Hematopoietic multipotent progenitor cell treated with erythropoietin and hydrocortisone succinate and interleukin-3 and kit ligand, for 15 days (in vitro differentiated cells): ENCODE measurements at regions not wholly inside any gene's neighbourhood (a gene's known extent, or its start where the extent isn't known, plus 50 kb on each side); places are given as distances from the start of the nearest gene placed in this dataset.
"Not testable (repeated sequence)": the region's sequence is repeated elsewhere in the genome, so short reads cannot be mapped to it uniquely, and the experiment has no call there.

Experiments used
- DNase-seq: peaks from one replicate; pipeline ENCODE4 v3.0.0-alpha.2; 2015; ENCODE audit warnings: low spot score

DNA sequence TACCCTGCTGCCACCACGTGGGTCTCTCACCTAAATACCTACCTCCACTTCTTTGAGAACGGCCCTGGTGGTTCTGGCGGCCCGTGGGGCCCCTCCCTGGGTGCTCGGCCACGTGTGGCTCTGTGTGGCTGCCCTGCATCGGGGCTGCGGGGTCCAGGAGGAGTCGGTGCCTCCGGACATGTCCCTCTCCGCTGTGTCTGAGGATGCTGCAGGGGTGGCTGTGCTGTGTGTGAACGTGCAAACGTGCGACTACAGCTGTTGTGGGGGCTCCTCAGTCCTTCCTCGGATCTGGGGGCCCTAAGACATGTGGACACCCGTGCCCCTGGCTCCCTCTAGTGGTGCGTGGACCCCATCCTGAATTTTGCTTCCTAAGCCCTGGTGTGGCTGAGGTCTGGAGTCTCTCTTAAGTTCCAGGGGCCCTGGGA is 691.8 kb downstream of the QKI start:
- no peak for DNase-seq

GRCh38 chr6:164105705-164106104 is 691.2 kb downstream of the QKI start:
- DNase-seq, result no peak

GRCh38 chr6:164104432-164104831 is 689.9 kb downstream of the QKI start:
- no peak for DNase-seq

DNA sequence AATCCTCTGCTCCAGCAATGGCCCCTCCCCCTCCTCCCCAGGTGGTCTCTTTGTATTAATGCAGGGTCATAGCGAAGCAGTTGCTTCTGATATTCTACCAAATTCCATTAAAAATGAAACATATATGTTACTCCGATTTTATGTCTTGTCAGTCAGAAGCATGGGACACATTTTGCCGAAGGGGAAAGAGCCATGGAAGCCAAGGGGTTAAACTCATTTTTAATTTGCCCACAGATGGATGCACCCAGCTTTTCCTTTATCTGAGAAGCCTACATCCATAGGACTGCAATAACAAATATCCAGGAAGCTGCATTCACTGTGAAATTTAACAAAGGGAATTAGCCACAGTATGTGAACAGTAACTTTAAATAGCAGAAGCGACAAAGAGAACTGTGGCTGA is 688.2 kb downstream of the QKI start:
- DNase-seq, result no peak

- no peak for DNase-seq
Observed at GRCh38 chr6:164101859-164102258, 687.3 kb downstream of the QKI start.

DNA sequence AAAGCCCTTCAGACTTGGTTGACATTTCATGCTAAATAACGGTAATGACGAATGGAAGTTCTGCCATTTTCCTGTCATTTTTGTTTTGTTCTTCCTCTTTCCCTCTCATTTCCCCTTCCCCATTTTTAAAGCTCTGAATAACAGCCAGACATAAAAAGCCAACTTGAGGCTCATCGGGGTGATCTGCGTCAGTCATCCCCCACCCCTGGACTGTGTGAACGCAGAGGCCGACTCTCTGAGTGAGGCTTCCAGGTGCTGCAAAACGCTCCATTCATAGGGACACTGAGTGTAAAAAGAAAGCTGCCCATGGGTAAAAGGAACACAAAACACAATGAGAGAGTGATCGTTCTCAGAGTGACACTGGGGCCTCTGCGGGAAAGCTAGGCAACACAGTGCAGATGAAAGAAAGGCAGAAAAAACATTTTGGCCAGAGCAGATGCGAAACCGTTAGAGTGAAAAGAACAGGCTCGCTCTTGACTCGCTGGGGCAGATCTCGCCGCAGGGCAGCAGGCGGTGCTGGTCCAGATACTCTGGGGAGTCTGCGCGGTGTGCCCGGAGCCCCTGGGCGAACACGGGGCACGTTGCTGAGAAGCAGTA is 684.8 kb downstream of the QKI start:
- no peak for DNase-seq

- no peak for DNase-seq
Observed at GRCh38 chr6:164098857-164099267, 684.3 kb downstream of the QKI start.

GRCh38 chr6:164097551-164098398 is 683.3 kb downstream of the QKI start:
- DNase-seq, result no peak

- DNase-seq, result no peak
Observed at GRCh38 chr6:164097056-164097455, 682.5 kb downstream of the QKI start.

- DNase-seq, result no peak
Observed at GRCh38 chr6:164095056-164095455, 680.5 kb downstream of the QKI start.

- DNase-seq, result no peak
Observed at GRCh38 chr6:164087870-164088269, 673.4 kb downstream of the QKI start.

DNA sequence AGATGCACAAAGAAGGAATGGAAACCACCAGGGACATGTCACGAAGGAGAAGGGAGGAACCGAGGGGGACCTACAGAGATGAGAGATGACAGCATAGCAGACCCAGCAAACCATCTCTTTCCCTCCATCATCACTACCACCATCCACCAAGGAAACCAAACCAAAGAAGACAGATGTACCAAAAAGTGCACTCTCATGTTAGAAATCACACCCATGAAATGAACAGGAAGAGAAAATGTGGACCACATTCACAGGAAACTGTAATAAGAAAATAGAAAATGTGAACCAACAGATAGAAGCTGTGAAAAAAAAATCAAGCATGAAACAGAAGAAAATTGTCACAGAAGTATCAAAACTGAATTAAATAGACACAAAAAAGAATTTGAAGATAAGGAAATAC is 672.7 kb downstream of the QKI start:
- no peak for DNase-seq

DNA sequence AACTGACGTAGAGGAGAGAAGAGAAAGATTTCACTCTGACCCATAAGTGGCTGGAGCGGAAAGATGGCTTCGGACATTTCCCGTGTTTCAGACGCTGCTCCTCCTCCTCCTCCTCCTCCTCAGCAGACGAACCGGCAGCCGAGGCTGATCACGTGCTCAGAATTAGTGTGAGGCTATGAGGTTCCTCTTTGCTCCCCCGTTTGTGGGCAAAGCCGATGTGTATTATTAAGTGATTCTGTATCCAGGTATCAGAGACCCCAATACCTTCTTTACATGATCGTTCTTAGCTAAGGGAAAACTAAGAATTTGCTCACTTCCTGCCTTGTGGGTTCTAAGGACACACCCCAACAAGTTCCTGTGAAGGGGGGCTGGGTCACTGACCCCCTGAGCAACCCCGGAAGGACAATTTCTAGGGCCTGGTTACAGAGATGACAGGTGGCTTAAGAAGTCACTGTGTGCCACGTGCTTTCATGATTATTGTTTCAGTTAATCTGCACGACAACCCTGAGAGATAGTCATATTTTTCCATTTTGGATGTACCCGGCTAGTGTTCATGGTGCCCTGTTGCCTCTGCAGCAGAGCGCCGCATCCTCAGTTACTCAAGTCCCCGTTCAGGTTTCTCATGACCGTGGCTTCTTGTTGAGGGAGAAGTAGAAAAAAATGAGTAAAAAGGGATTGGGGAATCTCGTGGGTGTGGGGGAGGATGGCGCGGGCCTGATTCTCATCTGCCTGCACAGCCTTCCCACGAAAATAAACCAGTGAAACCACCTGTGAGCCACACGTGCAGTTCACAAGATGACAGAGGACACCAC is 671.8 kb downstream of the QKI start:
- DNase-seq, result no peak

- no peak for DNase-seq
Observed at GRCh38 chr6:164085091-164086075, 670.9 kb downstream of the QKI start.

DNA sequence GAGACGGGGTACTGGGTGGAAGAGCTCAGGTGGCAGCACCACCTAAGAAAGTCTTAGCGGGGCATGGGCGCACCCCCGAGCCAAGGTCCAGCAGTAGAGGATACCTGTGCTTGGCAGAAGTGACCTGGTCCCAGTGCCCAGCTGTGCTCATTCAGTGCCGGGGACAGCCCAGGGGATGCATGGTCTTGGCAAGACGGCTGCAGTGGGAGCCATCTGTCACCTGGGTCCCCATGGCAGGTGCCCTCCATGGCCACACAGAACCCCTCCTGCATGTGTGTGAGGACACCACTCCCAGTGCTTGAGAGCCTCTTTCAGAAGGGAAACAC is 664.7 kb downstream of the QKI start:
- no peak for DNase-seq

DNA sequence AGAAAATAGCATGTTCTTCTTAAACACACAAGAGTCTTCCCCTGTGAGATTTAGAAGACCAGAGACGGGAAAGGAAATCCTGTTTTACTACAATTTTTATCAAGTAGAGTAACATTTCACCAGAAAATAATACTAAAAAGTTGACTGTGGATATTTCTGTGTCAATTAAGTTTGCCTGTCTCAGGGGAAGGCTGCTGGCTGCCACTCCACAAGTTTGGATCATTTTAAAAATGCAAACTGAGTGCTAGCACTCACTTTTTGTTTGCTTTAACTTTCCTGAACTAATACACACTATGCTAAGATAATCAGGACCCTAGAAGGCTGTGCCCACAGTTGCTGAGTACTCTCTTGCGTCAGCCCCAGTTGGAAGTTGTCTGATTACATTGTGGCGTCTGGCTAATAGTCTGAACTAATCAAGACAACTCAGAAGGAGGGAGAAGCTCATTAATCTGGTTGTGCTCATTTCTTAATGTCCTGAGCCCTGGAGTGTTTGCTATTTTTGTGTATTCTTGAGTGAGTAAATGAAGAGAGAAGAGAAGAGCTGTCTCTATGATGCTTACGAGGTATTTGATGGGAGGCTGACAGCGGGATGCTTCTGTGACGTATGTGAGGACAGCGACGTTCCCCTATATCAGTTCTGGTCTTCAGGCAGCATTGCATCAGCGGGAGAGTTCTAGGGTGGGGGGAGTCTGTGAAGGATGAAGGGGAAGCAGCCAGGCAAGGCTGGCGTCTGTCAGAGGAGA is 664.2 kb downstream of the QKI start:
- no peak for DNase-seq

- DNase-seq, result not testable (repeated sequence)
Observed at GRCh38 chr6:164076818-164077532, 662.5 kb downstream of the QKI start.

DNA sequence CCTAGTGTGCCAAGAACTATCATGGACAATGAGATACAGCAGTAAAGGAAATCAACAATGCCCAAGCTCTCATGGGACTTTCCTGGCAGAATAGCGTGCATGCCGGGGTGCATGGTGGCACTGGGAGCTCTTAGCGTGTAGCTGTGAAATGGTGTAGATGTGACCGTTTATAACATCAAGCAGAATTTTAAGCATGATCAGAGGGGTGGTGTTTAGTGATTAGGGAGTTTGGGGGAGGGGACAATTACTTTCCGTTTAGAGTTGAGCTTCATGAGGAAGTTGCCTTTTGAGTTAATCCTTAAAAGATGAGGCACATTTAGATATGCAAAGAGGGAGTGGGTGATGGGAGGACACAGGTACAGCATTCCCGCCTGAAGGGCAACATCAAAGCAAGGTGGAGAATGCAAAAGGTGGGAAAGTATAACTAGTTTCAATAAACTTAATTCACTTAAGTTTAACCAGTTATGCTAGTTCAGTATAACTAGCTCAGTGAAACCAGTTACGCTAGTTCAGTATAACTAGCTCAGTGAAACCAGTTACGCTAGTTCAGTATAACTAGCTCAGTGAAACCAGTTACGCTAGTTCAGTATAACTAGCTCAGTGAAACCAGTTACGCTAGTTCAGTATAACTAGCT is 661.6 kb downstream of the QKI start:
- no peak for DNase-seq

- no peak for DNase-seq
Observed at GRCh38 chr6:164072240-164072666, 657.7 kb downstream of the QKI start.
